Tibial nerve (tissue), 3 donors: ENCODE measurements at regions not wholly inside any gene's neighbourhood (a gene's known extent, or its start where the extent isn't known, plus 50 kb on each side); places are given as distances from the start of the nearest gene placed in this dataset.

ENCODE experiments used
- CTCF ChIP-seq, 5 experiments: fragments of 200-600 bp in 3 of 5; fragments of 450-650 bp in 2 of 5; sonication (generic) in 3 of 5; IDR thresholded peaks; one replicate each; pipeline ENCODE4 v1.5.1; 2016 to 2019; ENCODE audit warnings: antibody characterized with exemption in 5 of 5, mild to moderate bottlenecking in 3 of 5, moderate library complexity in 2 of 5
- POLR2A ChIP-seq, 2 donors: fragments of 450-650 bp; IDR thresholded peaks; one replicate each; pipeline ENCODE4 v1.6.1; 2017; ENCODE audit warnings: antibody characterized with exemption in 2 of 2, mild to moderate bottlenecking in 2 of 2, moderate library complexity in 2 of 2

- TF ChIP-seq CTCF (IDR thresholded peaks at IDR 0.05) (no peak), POLR2A (IDR thresholded peaks at IDR 0.05) (no peak)
These were observed 139.7 kb downstream of the CD47 start for GRCh38 chr3:107951126-107951525.
